NOMO-1 treated with dmso at 0.1 percent for 144 hours (cell line): ENCODE measurements at regions not wholly inside any gene's neighbourhood (a gene's known extent, or its start where the extent isn't known, plus 50 kb on each side); places are given as distances from the start of the nearest gene placed in this dataset.

Experiments used
- DNase-seq: peaks from one replicate; lab custom pipeline; 2025; ENCODE audit not compliant: unreplicated experiment; lab: John Stamatoyannopoulos, UW

DNA sequence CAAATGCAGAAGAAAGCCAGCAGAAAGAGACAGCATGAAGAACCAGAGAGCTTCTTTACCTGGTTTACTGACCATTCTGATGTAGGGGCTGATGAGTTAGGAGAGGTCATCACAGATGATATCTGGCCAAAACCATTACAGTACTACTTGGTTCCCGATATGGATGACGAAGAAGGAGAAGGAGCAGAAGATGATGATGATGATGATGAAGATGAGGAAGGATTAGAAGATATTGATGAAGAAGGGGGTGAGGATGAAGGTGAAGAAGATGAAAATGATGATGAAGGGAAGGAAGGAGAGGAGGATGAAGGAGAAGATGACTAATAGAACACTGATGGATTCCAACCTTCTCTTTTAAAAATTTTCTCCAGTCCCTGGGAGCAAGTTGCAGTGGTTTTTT lies 178.2 kb upstream of the CRY1 start:
- no peak for DNase-seq

DNA sequence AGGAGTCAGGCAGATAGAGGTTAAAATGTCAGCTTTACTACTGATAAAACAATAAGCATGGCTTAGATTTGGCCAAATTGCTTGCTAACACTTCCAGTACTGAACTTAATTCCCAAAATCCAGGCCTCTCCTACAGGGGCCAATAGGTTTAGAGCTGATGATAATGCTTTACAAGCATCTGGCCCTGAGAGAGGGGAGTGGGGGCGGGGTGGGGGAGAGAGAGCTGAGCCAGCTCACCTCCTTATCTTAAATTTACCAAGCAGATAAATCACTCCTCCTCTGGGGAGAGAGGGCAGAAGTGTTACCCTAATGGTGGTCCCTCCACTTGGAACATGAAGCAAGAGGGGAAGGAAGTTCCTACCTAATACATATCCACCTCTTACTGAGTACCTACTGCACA lies 182.2 kb upstream of the CRY1 start:
- no peak for DNase-seq

DNA sequence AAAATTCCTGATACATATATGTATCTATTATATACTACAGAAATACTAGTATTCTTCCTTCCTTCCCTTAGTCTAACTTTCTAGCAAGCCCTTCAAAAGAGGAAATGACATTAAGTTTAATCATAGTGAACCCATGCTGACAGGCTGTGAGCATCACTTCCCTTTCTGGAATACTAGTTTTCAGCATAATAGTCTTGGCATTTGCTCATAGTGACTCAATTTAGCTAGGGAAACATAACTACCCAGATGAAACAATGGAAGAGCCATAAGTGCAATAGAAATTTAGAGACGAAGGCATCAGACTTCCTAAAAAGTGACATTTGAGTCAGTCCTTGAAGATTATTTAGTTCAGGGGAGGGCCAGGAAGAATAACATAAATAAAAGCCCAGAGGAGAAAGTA lies 184.5 kb upstream of the CRY1 start:
- DNase-seq = peak; percentile 8

- no peak for DNase-seq
Observed at GRCh38 chr12:107282628-107283027, 189.3 kb upstream of the CRY1 start.

- DNase-seq = no peak
Observed at GRCh38 chr12:107283652-107284051, 190.3 kb upstream of the CRY1 start.

- DNase-seq = no peak
Observed at GRCh38 chr12:107284692-107285091, 191.3 kb upstream of the CRY1 start.

GRCh38 chr12:107287436-107288413 lies 194.4 kb upstream of the CRY1 start:
- no peak for DNase-seq

DNA sequence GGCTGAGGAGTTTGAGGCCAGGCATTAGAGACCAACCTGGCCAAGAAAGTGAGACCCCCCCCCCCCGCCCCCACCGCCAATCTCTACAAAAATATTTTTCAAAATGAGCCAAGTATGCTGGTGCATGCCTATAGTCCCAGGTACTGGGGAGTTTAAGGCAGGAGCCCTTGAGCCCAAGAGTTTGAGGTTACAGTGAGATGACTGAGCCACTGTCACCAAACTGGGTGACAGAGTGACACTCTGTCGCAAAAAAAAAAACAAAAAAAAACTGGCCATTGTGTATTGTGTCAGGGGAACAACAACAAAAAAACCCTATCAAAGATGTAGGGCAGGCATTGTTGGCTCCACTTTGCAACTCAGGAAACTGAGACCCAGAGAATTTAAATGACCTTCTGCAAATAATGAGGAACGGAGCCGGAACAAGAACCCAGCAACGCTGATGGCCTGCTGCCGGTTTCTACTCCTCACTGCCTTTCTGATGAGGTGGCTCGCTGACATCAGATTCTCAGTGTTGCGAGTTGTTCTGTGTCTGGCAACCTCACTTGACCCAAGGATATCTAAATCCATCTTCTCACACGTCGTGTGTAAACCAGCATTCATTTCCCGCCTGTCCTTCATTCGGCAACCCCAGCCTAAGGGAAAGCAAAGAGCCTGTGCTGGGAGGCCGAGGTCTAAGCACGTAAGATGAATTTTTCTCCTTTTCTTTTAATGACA lies 195.2 kb upstream of the CRY1 start:
- no peak for DNase-seq

- DNase-seq = no peak
Observed at GRCh38 chr12:107291018-107291417, 197.7 kb upstream of the CRY1 start.

GRCh38 chr12:107296681-107297089 lies 203.3 kb upstream of the CRY1 start:
- DNase-seq = no peak

DNA sequence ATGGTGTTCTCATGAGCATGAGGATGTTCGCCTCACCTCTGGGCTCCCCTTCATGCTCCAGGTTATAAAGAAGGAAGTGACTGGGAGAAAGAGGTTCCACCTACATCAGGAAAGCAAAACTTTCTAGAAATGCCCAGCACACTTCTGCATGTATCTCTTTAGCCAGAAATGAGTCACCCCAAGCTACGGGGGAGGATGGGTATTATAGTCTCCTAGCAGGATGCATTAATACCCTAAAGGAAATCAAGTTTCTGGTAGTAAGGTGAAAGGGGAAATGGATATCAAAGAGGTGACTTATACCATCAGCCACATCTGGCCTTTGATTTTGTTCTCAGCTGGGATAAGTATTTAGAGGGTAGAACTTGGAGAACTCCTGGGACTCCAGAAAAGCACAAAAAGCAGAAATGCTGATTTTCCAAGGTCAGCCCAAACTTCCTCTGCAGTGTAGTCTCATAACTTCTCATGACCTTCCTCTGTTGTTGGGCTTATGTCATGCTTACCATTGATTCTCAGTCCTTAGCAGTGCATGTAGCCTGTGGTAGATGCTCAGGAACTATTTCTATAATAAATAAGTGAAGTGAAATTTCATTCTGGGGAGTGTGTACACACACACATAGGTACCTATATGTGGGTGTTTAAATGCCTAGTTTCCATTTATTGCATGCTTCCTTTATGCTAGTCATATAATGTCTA lies 209.4 kb upstream of the CRY1 start:
- DNase-seq = no peak

DNA sequence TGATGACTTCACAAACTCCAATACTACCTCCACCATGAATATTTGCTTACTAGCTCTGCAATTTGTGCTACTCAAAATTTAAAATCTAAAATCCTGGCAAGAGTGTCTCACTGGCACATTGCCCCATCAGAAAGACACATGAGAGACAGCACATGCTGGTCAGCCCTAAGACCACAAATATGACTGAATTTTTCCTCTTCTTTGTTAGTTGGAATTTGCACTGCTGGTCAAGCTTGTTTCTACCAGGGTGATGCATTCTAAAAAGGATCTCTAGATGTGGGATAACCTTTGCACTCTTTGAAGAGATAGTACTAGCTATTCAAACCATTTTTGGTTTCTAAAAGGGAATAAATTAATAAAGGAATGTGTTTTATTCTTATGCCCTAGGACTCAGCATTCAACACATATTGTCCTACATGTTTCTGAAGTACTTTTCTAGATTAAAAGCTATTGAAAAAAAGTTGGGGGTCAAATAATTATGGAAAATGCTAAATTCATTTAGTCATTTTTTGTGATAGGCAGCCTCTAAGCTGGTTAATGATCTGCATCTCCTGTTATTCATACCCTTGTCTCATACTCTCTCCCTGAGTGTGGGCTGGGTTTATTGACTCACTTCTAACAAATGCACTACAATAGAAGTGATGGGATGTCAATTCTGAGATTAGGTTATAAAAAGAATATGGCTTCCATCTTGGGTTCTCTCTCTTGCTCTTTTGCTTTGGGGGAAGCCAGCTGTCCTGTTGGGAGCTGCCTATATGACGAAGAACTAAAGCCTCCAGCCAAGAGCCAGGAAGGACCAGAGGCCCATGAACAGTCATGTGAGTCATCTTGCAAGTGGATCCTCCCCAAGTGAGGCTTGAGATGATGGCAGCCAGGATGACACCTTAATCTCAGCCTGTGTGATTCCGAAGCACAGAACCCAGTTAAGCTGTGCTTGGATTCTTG lies 211.5 kb upstream of the CRY1 start:
- no peak for DNase-seq

GRCh38 chr12:107306141-107306659 lies 212.9 kb upstream of the CRY1 start:
- no peak for DNase-seq

DNA sequence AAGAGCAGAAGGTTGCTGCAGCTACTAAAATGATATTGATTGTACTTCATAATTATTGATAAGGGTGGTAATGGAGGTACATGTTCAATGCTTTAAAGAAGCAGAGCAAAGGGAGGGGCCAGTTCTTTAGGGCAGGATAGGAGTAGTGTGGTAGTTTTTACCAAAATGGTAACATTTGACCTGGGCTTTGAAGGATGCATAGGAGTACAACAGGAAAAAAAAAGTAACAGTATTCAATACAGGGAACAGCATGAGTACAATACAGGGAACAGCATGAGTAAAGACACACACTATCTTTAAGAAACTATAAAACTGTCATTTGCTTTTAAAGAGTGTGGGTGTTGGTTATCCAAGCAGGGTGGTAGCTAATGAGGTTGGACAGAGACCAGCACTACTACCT lies 215.0 kb upstream of the CRY1 start:
- no peak for DNase-seq

GRCh38 chr12:107309020-107309419 lies 215.7 kb upstream of the CRY1 start:
- DNase-seq = no peak

GRCh38 chr12:107310621-107311020 lies 217.3 kb upstream of the CRY1 start:
- no peak for DNase-seq

DNA sequence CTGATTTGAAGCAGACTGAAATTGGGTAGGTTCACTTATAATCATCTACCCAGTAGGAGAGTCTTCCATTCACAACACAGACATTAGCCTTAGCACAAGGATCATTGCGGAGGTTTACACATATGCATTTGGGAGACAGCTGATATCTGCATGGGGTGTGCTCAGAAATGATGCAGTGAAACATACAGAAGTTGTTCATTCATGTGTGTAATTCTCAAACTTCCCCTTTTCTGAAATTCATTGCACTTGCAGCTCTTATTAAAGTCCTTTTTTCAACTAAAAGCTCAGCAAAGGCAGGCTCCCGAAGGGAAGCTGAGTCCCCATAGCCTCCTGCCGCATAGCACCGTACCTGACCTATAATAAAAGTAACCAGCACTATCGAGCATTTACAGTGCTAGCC lies 218.3 kb upstream of the CRY1 start:
- no peak for DNase-seq

- DNase-seq = peak; percentile 85
Observed at GRCh38 chr12:107317751-107318555, 224.6 kb upstream of the CRY1 start.

- no peak for DNase-seq
Observed at GRCh38 chr12:107318556-107318805, 225.1 kb upstream of the CRY1 start.
